ENCODE measurements at regions not wholly inside any gene's neighbourhood (a gene's known extent, or its start where the extent isn't known, plus 50 kb on each side); places are given as distances from the start of the nearest gene placed in this dataset.

DNA sequence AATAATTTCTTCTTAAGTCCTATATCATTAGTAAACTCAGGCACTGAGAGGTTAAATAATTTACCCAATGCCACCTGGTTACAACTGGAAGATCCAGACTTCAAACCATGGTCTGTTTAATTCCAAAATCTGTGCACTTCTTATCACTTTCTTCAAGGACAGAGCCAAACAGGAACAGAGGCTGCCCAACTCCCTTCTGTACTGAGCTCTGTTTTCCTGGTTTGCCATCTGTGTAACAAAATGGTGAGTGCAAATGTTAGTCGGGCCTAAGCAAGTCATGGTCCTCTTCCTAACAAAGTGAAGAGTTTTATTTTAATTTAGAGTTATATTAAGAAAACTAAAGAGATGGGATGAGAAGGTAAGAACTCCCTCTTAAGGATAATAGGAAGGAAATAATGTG lies 80.6 kb upstream of the CCL2 start:
- TF ChIP-seq SUZ12 (IDR thresholded peaks at IDR 0.05; ENCODE audit: extremely low read depth, insufficient read depth, insufficient read length) (no peak), ZNF274 (IDR thresholded peaks at IDR 0.05; ENCODE audit: low read depth, low read length) (no peak), YY1 (IDR thresholded peaks at IDR 0.05; ENCODE audit: insufficient read depth, insufficient read length) (no peak)
- no peak overlapping the region for H3K4me3 ChIP-seq (ENCODE audit: insufficient read length, low read depth)

DNA sequence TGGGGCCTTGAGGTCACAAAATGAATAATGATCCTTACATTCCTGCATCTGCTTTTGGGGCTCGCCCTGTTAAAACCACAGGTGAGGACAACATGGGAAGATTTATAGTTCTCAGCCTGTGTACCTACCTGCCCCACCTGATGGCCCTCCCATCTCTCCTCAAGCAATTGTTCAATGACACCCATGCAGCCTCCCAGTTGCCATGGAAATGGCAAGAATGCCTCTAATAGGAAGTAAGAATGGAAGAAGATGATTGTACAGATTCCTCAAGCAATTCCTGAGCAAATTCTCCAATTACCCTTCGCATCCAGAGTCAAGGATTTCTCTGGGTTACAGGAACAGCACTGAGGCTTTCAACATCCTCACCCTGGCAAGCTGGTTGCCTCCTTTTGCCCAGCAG lies 78.6 kb upstream of the CCL2 start:
- H3K9me3 ChIP-seq (ENCODE audit: insufficient read depth, low read length), result peaks cover 13% of the 10 kb centered on the region
- no peak overlapping the region for H3K4me3 ChIP-seq (ENCODE audit: insufficient read length, low read depth)
- H3K9ac ChIP-seq (ENCODE audit: insufficient read length, low read depth), result no peak overlapping the region
- no peak for DNase-seq (ENCODE audit: low read depth, low spot score)
- no peaks in the 10 kb centered on the region for H3K36me3 ChIP-seq (ENCODE audit: insufficient read depth, insufficient read length, low read length)
- H3K4me1 ChIP-seq (ENCODE audit: insufficient read depth, insufficient read length), result no peaks in the 10 kb centered on the region
- no peaks in the 10 kb centered on the region for H3K27me3 ChIP-seq (ENCODE audit: insufficient read depth, insufficient read length)
- TF ChIP-seq ZNF274 (IDR thresholded peaks at IDR 0.05; ENCODE audit: low read depth, low read length), result no peak
- TF ChIP-seq YY1 (IDR thresholded peaks at IDR 0.05; ENCODE audit: insufficient read depth, insufficient read length), result no peak
- no peak for TF ChIP-seq SUZ12 (IDR thresholded peaks at IDR 0.05; ENCODE audit: extremely low read depth, insufficient read depth, insufficient read length)

More for the DNA sequence above, 80.6 kb upstream of the CCL2 start:
- no peak for DNase-seq (ENCODE audit: low read depth, low spot score)
- H3K9me3 ChIP-seq (ENCODE audit: insufficient read depth, low read length), result peaks cover 15% of the 10 kb centered on the region
- no peaks in the 10 kb centered on the region for H3K4me1 ChIP-seq (ENCODE audit: insufficient read depth, insufficient read length)
- no peak overlapping the region for H3K9ac ChIP-seq (ENCODE audit: insufficient read length, low read depth)
- no peaks in the 10 kb centered on the region for H3K27me3 ChIP-seq (ENCODE audit: insufficient read depth, insufficient read length)
- H3K36me3 ChIP-seq (ENCODE audit: insufficient read depth, insufficient read length, low read length), result no peaks in the 10 kb centered on the region

DNA sequence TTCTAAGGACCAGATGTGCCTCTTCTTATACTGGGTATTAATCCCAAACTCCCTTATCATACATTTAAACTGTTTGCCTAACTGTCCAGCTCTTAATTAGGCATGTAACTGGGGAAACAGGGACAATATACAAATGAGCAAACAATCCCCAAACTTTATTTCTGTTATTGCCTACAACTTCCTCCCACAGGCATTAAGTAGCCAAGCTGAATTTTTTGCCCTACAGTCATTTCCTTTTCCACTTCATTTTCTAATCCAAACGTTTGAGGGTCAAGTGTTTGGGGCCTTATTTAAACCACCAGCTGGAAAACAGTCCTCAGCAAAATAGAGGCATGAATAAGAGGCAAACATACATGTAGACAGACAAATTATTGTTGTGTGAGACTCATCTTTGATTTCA lies 77.4 kb upstream of the CCL2 start:
- no peak for DNase-seq (ENCODE audit: low read depth, low spot score)
- no peaks in the 10 kb centered on the region for H3K4me1 ChIP-seq (ENCODE audit: insufficient read depth, insufficient read length)
- peaks cover 1% of the 10 kb centered on the region for H3K9me3 ChIP-seq (ENCODE audit: insufficient read depth, low read length)
- H3K9ac ChIP-seq (ENCODE audit: insufficient read length, low read depth), result no peak overlapping the region
- no peak overlapping the region for H3K4me3 ChIP-seq (ENCODE audit: insufficient read length, low read depth)
- TF ChIP-seq ZNF274 (IDR thresholded peaks at IDR 0.05; ENCODE audit: low read depth, low read length), result no peak
- no peak for TF ChIP-seq SUZ12 (IDR thresholded peaks at IDR 0.05; ENCODE audit: extremely low read depth, insufficient read depth, insufficient read length)
- TF ChIP-seq YY1 (IDR thresholded peaks at IDR 0.05; ENCODE audit: insufficient read depth, insufficient read length), result no peak
- H3K36me3 ChIP-seq (ENCODE audit: insufficient read depth, insufficient read length, low read length), result no peaks in the 10 kb centered on the region
- H3K27me3 ChIP-seq (ENCODE audit: insufficient read depth, insufficient read length), result no peaks in the 10 kb centered on the region

DNA sequence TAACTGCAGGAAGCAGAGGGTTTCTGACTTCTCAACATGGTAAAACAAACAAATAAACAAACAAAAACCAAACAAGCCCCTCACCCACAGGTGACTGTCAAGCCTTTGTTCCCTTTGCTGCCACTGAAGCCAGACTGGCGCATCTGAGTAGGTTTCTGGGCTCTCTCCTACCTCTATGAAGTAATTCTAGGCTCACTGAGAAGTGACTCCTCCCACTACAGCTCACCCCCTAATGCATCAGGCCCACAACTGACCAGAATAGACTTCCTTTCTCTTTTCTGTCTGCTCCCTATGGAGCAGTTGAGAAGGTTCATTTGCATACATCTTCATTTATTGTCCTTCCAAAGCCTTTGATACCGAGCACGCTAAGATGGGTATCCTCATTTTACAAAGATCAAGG lies 77.0 kb upstream of the CCL2 start:
- TF ChIP-seq YY1 (IDR thresholded peaks at IDR 0.05; ENCODE audit: insufficient read depth, insufficient read length) (no peak), SUZ12 (IDR thresholded peaks at IDR 0.05; ENCODE audit: extremely low read depth, insufficient read depth, insufficient read length) (no peak), ZNF274 (IDR thresholded peaks at IDR 0.05; ENCODE audit: low read depth, low read length) (no peak)
- Histone ChIP-seq H3K4me1 (ENCODE audit: insufficient read depth, insufficient read length) (no peaks in the 10 kb centered on the region), H3K4me3 (ENCODE audit: insufficient read length, low read depth) (no peak overlapping the region), H3K27me3 (ENCODE audit: insufficient read depth, insufficient read length) (no peaks in the 10 kb centered on the region), H3K9me3 (ENCODE audit: insufficient read depth, low read length) (no peaks in the 10 kb centered on the region; the same call in 1 of the 2 replicates), H3K9ac (ENCODE audit: insufficient read length, low read depth) (no peak overlapping the region), H3K36me3 (ENCODE audit: insufficient read depth, insufficient read length, low read length) (no peaks in the 10 kb centered on the region)
- DNase-seq (ENCODE audit: low read depth, low spot score), result no peak

DNA sequence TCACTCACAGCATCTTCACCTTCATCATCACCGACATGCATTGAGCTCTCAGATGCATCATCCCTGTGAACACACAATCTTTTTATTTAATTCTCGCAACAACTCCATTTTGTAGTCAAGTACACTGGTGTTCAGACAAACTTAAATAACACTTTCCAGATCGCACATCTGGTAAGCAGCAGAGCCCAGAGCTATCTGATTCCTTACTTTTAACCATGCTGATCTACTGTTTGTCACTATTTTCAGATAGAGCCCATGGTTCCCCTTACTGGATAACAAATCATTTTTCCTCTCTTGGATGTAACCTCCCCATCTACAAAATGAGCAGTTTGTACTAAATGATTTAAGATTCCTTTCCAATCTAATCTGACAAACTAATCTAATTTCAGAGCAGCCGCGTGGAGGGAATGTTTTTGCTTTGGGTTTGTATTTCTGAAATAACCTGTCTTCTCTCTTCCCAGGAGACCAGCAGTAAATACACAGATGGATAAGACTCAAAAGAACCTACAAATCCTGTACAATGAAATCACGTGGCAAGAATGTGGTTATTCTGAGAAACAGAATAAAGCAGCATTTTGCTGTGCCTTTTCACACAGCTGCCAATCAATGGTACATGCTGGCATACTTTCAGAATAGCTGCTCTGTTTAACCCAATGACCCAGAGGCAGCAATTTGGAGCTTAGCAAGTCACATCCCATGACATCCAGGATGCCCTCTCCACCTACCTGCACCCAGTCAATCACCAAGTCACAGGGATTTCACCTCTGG lies 72.9 kb upstream of the CCL2 start:
- no peaks in the 10 kb centered on the region for H3K9me3 ChIP-seq (ENCODE audit: insufficient read depth, low read length)
- TF ChIP-seq SUZ12 (IDR thresholded peaks at IDR 0.05; ENCODE audit: extremely low read depth, insufficient read depth, insufficient read length) (no peak), YY1 (IDR thresholded peaks at IDR 0.05; ENCODE audit: insufficient read depth, insufficient read length) (no peak), ZNF274 (IDR thresholded peaks at IDR 0.05; ENCODE audit: low read depth, low read length) (no peak)
- no peaks in the 10 kb centered on the region for H3K4me1 ChIP-seq (ENCODE audit: insufficient read depth, insufficient read length)
- H3K36me3 ChIP-seq (ENCODE audit: insufficient read depth, insufficient read length, low read length), result no peaks in the 10 kb centered on the region
- H3K4me3 ChIP-seq (ENCODE audit: insufficient read length, low read depth), result no peak overlapping the region
- DNase-seq (ENCODE audit: low read depth, low spot score), result no peak
- no peaks in the 10 kb centered on the region for H3K27me3 ChIP-seq (ENCODE audit: insufficient read depth, insufficient read length)
- no peak overlapping the region for H3K9ac ChIP-seq (ENCODE audit: insufficient read length, low read depth)

DNA sequence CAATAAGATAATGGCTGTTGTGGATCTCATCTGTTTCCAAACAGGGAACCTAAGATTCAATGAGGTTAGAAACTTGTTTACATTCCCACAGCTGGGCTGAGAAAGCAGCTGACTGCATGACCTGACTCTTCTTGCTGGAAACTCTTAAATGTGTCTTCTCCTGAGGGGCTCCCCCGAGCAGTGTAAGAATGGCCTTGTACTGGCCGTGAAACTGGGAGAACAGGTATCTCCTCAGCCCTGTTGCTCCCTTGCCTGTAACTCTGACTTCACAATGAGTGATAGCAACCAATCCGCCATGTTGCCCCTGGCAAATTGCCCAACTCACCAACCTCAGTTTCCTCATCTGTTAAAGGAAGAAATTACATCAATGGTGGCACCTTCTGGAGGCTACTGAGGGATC lies 59.1 kb upstream of the CCL2 start:
- no peak for DNase-seq (ENCODE audit: low read depth, low spot score)
- Histone ChIP-seq H3K27me3 (ENCODE audit: insufficient read depth, insufficient read length) (no peaks in the 10 kb centered on the region), H3K9ac (ENCODE audit: insufficient read length, low read depth) (no peak overlapping the region), H3K4me3 (ENCODE audit: insufficient read length, low read depth) (no peak overlapping the region), H3K36me3 (ENCODE audit: insufficient read depth, insufficient read length, low read length) (no peaks in the 10 kb centered on the region), H3K9me3 (ENCODE audit: insufficient read depth, low read length) (peaks cover 17% of the 10 kb centered on the region), H3K4me1 (ENCODE audit: insufficient read depth, insufficient read length) (no peaks in the 10 kb centered on the region)
- TF ChIP-seq SUZ12 (IDR thresholded peaks at IDR 0.05; ENCODE audit: extremely low read depth, insufficient read depth, insufficient read length), result no peak
- TF ChIP-seq YY1 (IDR thresholded peaks at IDR 0.05; ENCODE audit: insufficient read depth, insufficient read length), result no peak
- no peak for TF ChIP-seq ZNF274 (IDR thresholded peaks at IDR 0.05; ENCODE audit: low read depth, low read length)

DNA sequence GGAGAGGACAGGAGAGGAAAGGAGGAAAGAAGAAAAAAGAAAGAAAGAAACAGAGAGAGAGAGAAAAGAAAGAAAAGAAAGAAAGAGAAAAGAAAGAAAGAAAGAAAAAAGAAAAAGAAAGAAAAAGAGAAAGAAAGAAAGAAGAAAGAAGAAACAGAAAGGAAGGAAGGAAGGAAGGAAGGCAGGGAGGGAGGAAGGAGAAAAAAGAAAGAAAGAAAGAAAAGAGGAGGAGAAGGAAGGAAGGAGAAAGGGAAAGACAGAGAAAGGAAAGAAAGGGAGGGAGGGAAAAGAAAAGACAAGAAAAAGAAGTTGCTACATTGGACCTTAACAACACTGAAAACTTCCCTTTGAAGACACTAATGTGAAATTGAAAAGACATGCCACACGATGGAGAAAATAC lies 56.6 kb upstream of the CCL2 start:
- no peak for TF ChIP-seq ZNF274 (IDR thresholded peaks at IDR 0.05; ENCODE audit: low read depth, low read length)
- no peak for TF ChIP-seq SUZ12 (IDR thresholded peaks at IDR 0.05; ENCODE audit: extremely low read depth, insufficient read depth, insufficient read length)
- H3K36me3 ChIP-seq (ENCODE audit: insufficient read depth, insufficient read length, low read length), result no peaks in the 10 kb centered on the region

More for the DNA sequence above, 56.6 kb upstream of the CCL2 start:
- H3K4me3 ChIP-seq (ENCODE audit: insufficient read length, low read depth), result no peak overlapping the region
- no peak for DNase-seq (ENCODE audit: low read depth, low spot score)
- no peaks in the 10 kb centered on the region for H3K4me1 ChIP-seq (ENCODE audit: insufficient read depth, insufficient read length)
- H3K9me3 ChIP-seq (ENCODE audit: insufficient read depth, low read length), result peaks cover 27% of the 10 kb centered on the region
- no peak overlapping the region for H3K9ac ChIP-seq (ENCODE audit: insufficient read length, low read depth)
- no peaks in the 10 kb centered on the region for H3K27me3 ChIP-seq (ENCODE audit: insufficient read depth, insufficient read length)
